ENCODE measurements at regions not wholly inside any gene's neighbourhood (a gene's known extent, or its start where the extent isn't known, plus 50 kb on each side); places are given as distances from the start of the nearest gene placed in this dataset.

DNA sequence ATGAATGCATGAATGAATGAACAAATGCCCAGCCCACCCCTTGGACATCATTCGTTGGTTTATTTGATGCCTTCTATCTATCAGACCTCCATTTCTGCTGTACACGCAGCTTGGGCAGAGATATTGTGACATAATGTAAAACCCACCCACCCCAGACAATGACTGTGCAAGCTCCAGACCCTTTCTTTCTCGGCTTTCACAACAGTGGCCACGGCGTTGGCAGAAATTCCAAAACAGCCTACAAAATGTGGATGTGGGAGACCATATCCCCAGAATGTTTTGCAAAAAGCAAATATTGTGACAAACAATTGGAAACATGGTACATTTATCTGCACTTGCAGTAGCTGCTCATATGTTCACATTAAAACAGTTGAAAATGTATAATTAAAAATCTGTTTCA is 162.0 kb upstream of the MAFB start:
- no TSS peak for BruUV-seq (replicated peaks)
- H3K36me3 ChIP-seq (ENCODE audit: control insufficient read depth, insufficient read depth, low read length): no peaks in the 10 kb centered on the region
- ChIA-PET CTCF (ENCODE audit: low intra/inter-chr PET ratio) (no interaction called here), POLR2A (interaction anchor here (1.2 kb wide), 1 partner anchor 10 kb away, joined by 3 read pairs; no protein-coding TSS in a partner anchor)
- H3K4me2 ChIP-seq (ENCODE audit: insufficient read depth, low read length): no peak overlapping the region
- no peak overlapping the region for H2AFZ ChIP-seq (ENCODE audit: low read depth, low read length)
- H3K27me3 ChIP-seq (ENCODE audit: control insufficient read depth in 2 of 2, insufficient read depth in 2 of 2, low read length in 2 of 2): peaks cover 0 to 8% of the 10 kb centered on the region in 2 experiments; a peak in 1 of 5 replicates
- TF ChIP-seq RHOXF2B (CRISPR knock-in tag; conservative IDR thresholded peaks at IDR 0.05): no peak
- TF ChIP-seq ARID2 (IDR thresholded peaks at IDR 0.05): no peak
- TF ChIP-seq SOX6 (IDR thresholded peaks at IDR 0.05): no peak
- no peak for TF ChIP-seq ZNF224 (CRISPR knock-in tag; IDR thresholded peaks at IDR 0.05)
- no peak for ATAC-seq
- no peak for FAIRE-seq
- no peak for DNase-seq (ENCODE audit: extremely low read depth in 1 of 4, low spot score in 3 of 4)
- H4K20me1 ChIP-seq (replicated peaks; ENCODE audit: control insufficient read depth, insufficient read depth, low read length): no peaks in the 10 kb centered on the region; the same call in 1 of the 2 replicates
- intact Hi-C loops (cut with micrococcal nuclease) (no loop called here), in situ Hi-C loops (cut with MboI) (no loop called here)
- 0% methylated on average over 5 of the region's 5 CpGs for WGBS (ENCODE audit: insufficient coverage, low coverage, missing lambda C conversion rate)
- no peaks in the 10 kb centered on the region for H3K79me2 ChIP-seq (ENCODE audit: control insufficient read depth, insufficient read depth, low read length)
- no peak overlapping the region for H3K4me3 ChIP-seq
- H3K9me3 ChIP-seq (replicated peaks; ENCODE audit: control insufficient read depth, insufficient read depth, low read depth, low read length): no peaks in the 10 kb centered on the region
- H3K27ac ChIP-seq (ENCODE audit: extremely low read depth, low read depth, low read length): no peak overlapping the region
- H3K9ac ChIP-seq (ENCODE audit: insufficient read depth in 1 of 2, low read depth in 2 of 2, low read length in 2 of 2): no peak overlapping the region
- no peaks in the 10 kb centered on the region for H3K9me1 ChIP-seq (ENCODE audit: control insufficient read depth, insufficient read depth, low read length)
- no peaks in the 10 kb centered on the region for H3K4me1 ChIP-seq (replicated peaks in 1 of 2; ENCODE audit: control insufficient read depth in 2 of 2, insufficient read depth in 2 of 2, low read length in 2 of 2)

DNA sequence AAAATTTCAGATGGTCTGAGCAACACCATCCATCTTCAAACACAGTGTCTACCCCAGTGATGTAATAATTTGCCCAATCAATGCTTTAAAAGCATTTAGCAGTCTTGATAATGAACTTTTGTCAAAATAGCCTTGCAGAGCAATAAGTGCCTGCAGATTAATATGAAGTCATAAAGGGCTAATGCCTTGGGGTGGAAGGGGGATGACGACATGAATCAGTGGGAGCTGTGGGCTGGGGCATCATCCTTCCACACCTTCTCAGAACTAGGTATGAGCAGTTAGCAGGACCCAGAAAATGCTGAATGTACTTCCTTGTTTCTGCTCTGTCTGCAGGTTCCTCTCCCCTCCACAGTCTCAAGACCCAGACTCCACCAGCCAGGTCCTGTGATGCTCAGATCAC is 166.2 kb upstream of the MAFB start:
- H3K9me1 ChIP-seq (ENCODE audit: control insufficient read depth, insufficient read depth, low read length): no peaks in the 10 kb centered on the region
- no peaks in the 10 kb centered on the region for H3K4me1 ChIP-seq (replicated peaks in 1 of 2; ENCODE audit: control insufficient read depth in 2 of 2, insufficient read depth in 2 of 2, low read length in 2 of 2)
- no TSS peak for BruUV-seq (replicated peaks)
- H3K36me3 ChIP-seq (ENCODE audit: control insufficient read depth, insufficient read depth, low read length): no peaks in the 10 kb centered on the region
- ATAC-seq (no peak), FAIRE-seq (no peak), DNase-seq (ENCODE audit: extremely low read depth in 1 of 4, low spot score in 3 of 4) (no peak)
- H4K20me1 ChIP-seq (replicated peaks; ENCODE audit: control insufficient read depth, insufficient read depth, low read length): no peaks in the 10 kb centered on the region; the same call in 1 of the 2 replicates
- CTCF ChIA-PET (ENCODE audit: low intra/inter-chr PET ratio): no interaction called here
- no peak overlapping the region for H3K9ac ChIP-seq (ENCODE audit: insufficient read depth in 1 of 2, low read depth in 2 of 2, low read length in 2 of 2)
- no peak overlapping the region for H3K4me2 ChIP-seq (ENCODE audit: insufficient read depth, low read length)
- H3K27me3 ChIP-seq (ENCODE audit: control insufficient read depth in 2 of 2, insufficient read depth in 2 of 2, low read length in 2 of 2): peaks cover 2 to 32% of the 10 kb centered on the region in 2 experiments; a peak in 2 of 5 replicates
- no peaks in the 10 kb centered on the region for H3K79me2 ChIP-seq (ENCODE audit: control insufficient read depth, insufficient read depth, low read length)
- H3K9me3 ChIP-seq (replicated peaks; ENCODE audit: control insufficient read depth, insufficient read depth, low read depth, low read length): no peaks in the 10 kb centered on the region
- H3K4me3 ChIP-seq: no peak overlapping the region
- POLR2A ChIA-PET: no interaction called here
- intact Hi-C loops (cut with micrococcal nuclease): no loop called here
- H2AFZ ChIP-seq (ENCODE audit: low read depth, low read length): no peak overlapping the region
- in situ Hi-C loops (cut with MboI): no loop called here
- WGBS (ENCODE audit: insufficient coverage, low coverage, missing lambda C conversion rate): 0% methylated on average over 1 of the region's 1 CpG
- no peak for TF ChIP-seq TBL1XR1 (IDR thresholded peaks at IDR 0.05; ENCODE audit: low read length in 2 of 2)
- TF ChIP-seq SLC30A9 (CRISPR knock-in tag; IDR thresholded peaks at IDR 0.05): no peak
- TF ChIP-seq ZNF134 (CRISPR knock-in tag; conservative IDR thresholded peaks at IDR 0.05): no peak
- TF ChIP-seq, protein P1, sequence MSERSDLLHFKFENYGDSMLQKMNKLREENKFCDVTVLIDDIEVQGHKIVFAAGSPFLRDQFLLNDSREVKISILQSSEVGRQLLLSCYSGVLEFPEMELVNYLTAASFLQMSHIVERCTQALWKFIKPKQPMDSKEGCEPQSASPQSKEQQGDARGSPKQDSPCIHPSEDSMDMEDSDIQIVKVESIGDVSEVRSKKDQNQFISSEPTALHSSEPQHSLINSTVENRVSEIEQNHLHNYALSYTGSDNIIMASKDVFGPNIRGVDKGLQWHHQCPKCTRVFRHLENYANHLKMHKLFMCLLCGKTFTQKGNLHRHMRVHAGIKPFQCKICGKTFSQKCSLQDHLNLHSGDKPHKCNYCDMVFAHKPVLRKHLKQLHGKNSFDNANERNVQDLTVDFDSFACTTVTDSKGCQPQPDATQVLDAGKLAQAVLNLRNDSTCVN (CRISPR knock-in tag; IDR thresholded peaks at IDR 0.05): no peak
- TF ChIP-seq MCM7 (IDR thresholded peaks at IDR 0.05): no peak
- TF ChIP-seq TAF7 (tag; IDR thresholded peaks at IDR 0.05): no peak
- no peak for TF ChIP-seq CBFA2T2 (conservative IDR thresholded peaks at IDR 0.05)
- no peak for TF ChIP-seq ZNF274 (IDR thresholded peaks at IDR 0.05; ENCODE audit: borderline replicate concordance, low read depth, low read length)
- TF ChIP-seq MTA1 (IDR thresholded peaks at IDR 0.05; ENCODE audit: borderline replicate concordance): no peak
- no peak for TF ChIP-seq SIN3A (IDR thresholded peaks at IDR 0.05; ENCODE audit: borderline replicate concordance in 2 of 2, control insufficient read depth in 1 of 2, low read depth in 2 of 2, low read length in 2 of 2)
- no peak for TF ChIP-seq FOXJ2 (tag; IDR thresholded peaks at IDR 0.05)
- H3K27ac ChIP-seq (ENCODE audit: extremely low read depth, low read depth, low read length): no peak overlapping the region

Data from K562 (cell line).